ENCODE measurements at regions not wholly inside any gene's neighbourhood (a gene's known extent, or its start where the extent isn't known, plus 50 kb on each side); places are given as distances from the start of the nearest gene placed in this dataset.
"Not testable (repeated sequence)": the region's sequence is repeated elsewhere in the genome, so short reads cannot be mapped to it uniquely, and the experiment has no call there.

DNA sequence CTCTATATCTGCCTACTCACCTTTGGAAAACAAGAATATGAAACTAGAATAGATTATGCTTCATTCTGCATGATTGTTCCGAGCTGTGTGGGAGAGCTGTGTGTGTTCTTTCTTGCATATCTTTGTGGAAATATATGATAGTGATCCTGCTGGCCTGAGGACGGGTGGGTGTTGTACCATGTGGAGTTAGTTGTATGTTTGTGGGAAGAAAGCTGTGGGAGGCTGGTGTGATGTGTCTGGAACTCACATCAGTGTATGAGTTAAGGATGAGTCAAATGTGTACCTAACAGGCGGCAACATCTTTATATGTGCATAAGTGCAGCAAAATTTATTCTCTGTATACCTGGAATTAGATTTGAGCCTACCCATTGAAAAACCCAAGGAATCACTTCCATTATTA lies 208.1 kb upstream of the ADGRL3 start:
- no peaks in the 10 kb centered on the region for H3K36me3 ChIP-seq (ENCODE audit: control insufficient read depth in 1 of 2, insufficient read depth in 2 of 2, low read length in 2 of 2)
- H3K9ac ChIP-seq (ENCODE audit: low read depth in 1 of 2, low read length in 2 of 2), result no peak overlapping the region
- no peaks in the 10 kb centered on the region for H3K4me1 ChIP-seq (ENCODE audit: control insufficient read depth in 1 of 2, insufficient read depth in 2 of 2, low read length in 2 of 2)
- H3K4me3 ChIP-seq (ENCODE audit: low read depth in 1 of 2, low read length in 2 of 2), result no peak overlapping the region
- H3K9me3 ChIP-seq (ENCODE audit: control insufficient read depth in 1 of 2, low read length in 2 of 2), result no peaks in the 10 kb centered on the region
- no peak overlapping the region for H3K27ac ChIP-seq (ENCODE audit: low read depth, low read length)
- no peaks in the 10 kb centered on the region for H3K27me3 ChIP-seq (ENCODE audit: control insufficient read depth in 1 of 2, insufficient read depth in 2 of 2, low read length in 2 of 2)

DNA sequence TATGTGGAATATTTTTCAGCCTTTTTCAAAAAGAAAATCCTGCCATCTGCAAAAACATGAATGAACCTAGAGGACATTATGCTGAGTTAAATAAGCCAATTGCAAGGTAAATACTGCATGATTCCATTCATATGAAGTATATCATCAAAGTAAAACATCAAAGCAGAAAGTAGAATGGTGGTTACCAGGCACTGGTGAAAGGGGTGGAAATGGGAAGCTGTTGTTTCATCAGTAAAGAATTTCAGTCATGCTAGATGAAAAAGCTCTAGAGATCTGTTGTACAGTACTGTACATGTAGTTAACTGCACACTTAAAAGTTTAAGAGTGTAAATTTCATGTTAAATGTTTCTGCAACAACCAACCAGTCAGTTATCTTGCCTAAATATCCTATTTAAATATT lies 196.8 kb upstream of the ADGRL3 start:
- peaks cover 0 to 3% of the 10 kb centered on the region in 2 donors for H3K9me3 ChIP-seq (ENCODE audit: control insufficient read depth in 1 of 2, low read length in 2 of 2)
- no peak overlapping the region for H3K9ac ChIP-seq (ENCODE audit: low read depth in 1 of 2, low read length in 2 of 2)
- no peaks in the 10 kb centered on the region for H3K4me1 ChIP-seq (ENCODE audit: control insufficient read depth in 1 of 2, insufficient read depth in 2 of 2, low read length in 2 of 2)
- H3K36me3 ChIP-seq (ENCODE audit: control insufficient read depth in 1 of 2, insufficient read depth in 2 of 2, low read length in 2 of 2), result no peaks in the 10 kb centered on the region
- no peak overlapping the region for H3K27ac ChIP-seq (ENCODE audit: low read depth, low read length)
- H3K27me3 ChIP-seq (ENCODE audit: control insufficient read depth in 1 of 2, insufficient read depth in 2 of 2, low read length in 2 of 2), result no peaks in the 10 kb centered on the region
- no peak overlapping the region for H3K4me3 ChIP-seq (ENCODE audit: low read depth in 1 of 2, low read length in 2 of 2)

DNA sequence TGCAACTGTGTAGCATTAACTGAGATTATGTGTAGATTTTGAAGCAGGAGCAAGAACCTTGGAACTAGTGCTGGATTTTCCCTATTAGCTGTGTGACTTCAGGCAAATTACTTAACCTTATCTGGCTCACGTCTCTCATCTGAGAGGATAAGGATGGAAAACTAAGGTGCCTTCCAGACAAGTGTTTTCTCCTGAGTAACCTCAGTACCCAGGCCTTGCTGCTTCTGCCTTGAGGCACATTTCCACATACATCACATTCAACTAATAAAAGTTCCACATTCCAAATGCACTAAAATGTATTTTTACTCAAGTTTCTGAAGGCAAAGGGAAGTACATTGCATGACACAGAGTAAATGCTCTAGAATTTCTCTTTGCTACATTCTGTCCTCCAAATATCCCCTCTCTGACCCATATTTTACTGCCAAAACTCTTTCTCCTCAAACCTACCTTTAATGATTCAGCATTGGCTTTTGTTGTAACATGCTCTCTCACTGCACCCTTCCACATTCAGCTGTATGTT lies 195.4 kb upstream of the ADGRL3 start:
- Histone ChIP-seq H3K27me3 (ENCODE audit: control insufficient read depth in 1 of 2, insufficient read depth in 2 of 2, low read length in 2 of 2) (no peaks in the 10 kb centered on the region), H3K4me3 (ENCODE audit: low read depth in 1 of 2, low read length in 2 of 2) (no peak overlapping the region), H3K4me1 (ENCODE audit: control insufficient read depth in 1 of 2, insufficient read depth in 2 of 2, low read length in 2 of 2) (no peaks in the 10 kb centered on the region), H3K9ac (ENCODE audit: low read depth in 1 of 2, low read length in 2 of 2) (no peak overlapping the region), H3K36me3 (ENCODE audit: control insufficient read depth in 1 of 2, insufficient read depth in 2 of 2, low read length in 2 of 2) (no peaks in the 10 kb centered on the region), H3K27ac (ENCODE audit: low read depth, low read length) (no peak overlapping the region), H3K9me3 (ENCODE audit: control insufficient read depth in 1 of 2, low read length in 2 of 2) (peaks cover 0 to 3% of the 10 kb centered on the region in 2 donors)

DNA sequence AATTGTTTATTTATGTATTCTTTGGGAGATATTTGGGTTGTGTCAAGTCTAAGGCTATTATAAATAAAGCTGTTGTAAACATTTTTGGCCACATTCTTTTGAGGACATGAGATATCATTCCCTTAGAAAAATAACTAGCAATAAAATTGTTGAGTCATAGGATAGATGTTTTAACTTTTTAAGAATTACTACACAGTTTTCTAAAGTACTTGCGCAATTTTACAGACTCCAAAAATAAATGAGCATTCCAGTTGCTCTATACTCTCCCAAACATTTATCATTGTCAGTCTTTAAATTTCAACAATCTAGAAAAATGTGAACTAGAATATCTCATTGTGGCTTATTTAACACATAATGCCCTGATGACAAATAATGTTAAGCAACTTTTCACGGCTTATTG lies 189.1 kb upstream of the ADGRL3 start:
- Histone ChIP-seq H3K27me3 (ENCODE audit: control insufficient read depth in 1 of 2, insufficient read depth in 2 of 2, low read length in 2 of 2) (no peaks in the 10 kb centered on the region), H3K4me1 (ENCODE audit: control insufficient read depth in 1 of 2, insufficient read depth in 2 of 2, low read length in 2 of 2) (no peaks in the 10 kb centered on the region), H3K36me3 (ENCODE audit: control insufficient read depth in 1 of 2, insufficient read depth in 2 of 2, low read length in 2 of 2) (no peaks in the 10 kb centered on the region), H3K9ac (ENCODE audit: low read depth in 1 of 2, low read length in 2 of 2) (no peak overlapping the region), H3K9me3 (ENCODE audit: control insufficient read depth in 1 of 2, low read length in 2 of 2) (peaks cover 0 to 3% of the 10 kb centered on the region in 2 donors), H3K4me3 (ENCODE audit: low read depth in 1 of 2, low read length in 2 of 2) (no peak overlapping the region), H3K27ac (ENCODE audit: low read depth, low read length) (no peak overlapping the region)

DNA sequence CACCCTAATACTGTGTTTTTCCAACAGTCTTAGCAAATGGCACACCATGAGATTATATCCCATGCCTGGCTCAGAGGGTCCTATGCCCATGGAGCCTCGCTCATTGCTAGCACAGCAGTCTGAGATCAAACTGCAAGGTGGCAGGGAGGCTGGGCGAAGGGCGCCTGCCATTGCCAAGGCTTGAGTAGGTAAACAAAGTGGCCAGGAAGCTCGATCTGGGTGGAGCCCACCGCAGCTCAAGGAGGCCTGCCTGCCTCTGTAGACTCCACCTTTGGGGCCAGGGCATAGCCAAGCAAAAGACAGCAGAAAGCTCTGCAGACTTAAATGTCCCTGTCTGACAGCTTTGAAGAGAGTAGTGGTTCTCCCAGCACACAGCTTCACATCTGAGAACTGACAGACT lies 188.2 kb upstream of the ADGRL3 start:
- H3K4me1 ChIP-seq (ENCODE audit: control insufficient read depth in 1 of 2, insufficient read depth in 2 of 2, low read length in 2 of 2); H3K9me3 ChIP-seq (ENCODE audit: control insufficient read depth in 1 of 2, low read length in 2 of 2); H3K27me3 ChIP-seq (ENCODE audit: control insufficient read depth in 1 of 2, insufficient read depth in 2 of 2, low read length in 2 of 2); H3K4me3 ChIP-seq (ENCODE audit: low read depth in 1 of 2, low read length in 2 of 2); H3K27ac ChIP-seq (ENCODE audit: low read depth, low read length); H3K9ac ChIP-seq (ENCODE audit: low read depth in 1 of 2, low read length in 2 of 2); H3K36me3 ChIP-seq (ENCODE audit: control insufficient read depth in 1 of 2, insufficient read depth in 2 of 2, low read length in 2 of 2): not testable (repeated sequence)

DNA sequence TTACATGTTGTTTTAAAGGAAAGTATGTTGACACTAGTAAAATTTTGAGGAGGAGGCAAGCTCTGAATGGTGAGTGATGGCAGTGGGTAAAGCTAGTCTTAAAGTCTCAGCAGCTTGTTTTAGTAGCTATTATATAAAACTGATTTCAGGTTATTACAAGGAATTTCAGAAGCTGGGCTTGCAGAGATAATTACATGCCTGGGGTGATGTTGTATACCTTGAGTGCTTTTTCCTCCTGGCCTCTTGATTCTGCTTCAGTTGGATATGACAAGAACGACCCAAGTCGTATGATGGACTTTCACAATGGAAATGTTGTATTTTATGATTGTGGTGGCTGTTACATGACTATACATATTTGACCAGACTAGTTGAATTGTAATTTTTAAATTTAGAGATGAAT lies 175.5 kb upstream of the ADGRL3 start:
- Histone ChIP-seq H3K27me3 (ENCODE audit: control insufficient read depth in 1 of 2, insufficient read depth in 2 of 2, low read length in 2 of 2) (no peaks in the 10 kb centered on the region), H3K36me3 (ENCODE audit: control insufficient read depth in 1 of 2, insufficient read depth in 2 of 2, low read length in 2 of 2) (no peaks in the 10 kb centered on the region), H3K27ac (ENCODE audit: low read depth, low read length) (no peak overlapping the region), H3K4me1 (ENCODE audit: control insufficient read depth in 1 of 2, insufficient read depth in 2 of 2, low read length in 2 of 2) (no peaks in the 10 kb centered on the region), H3K9me3 (ENCODE audit: control insufficient read depth in 1 of 2, low read length in 2 of 2) (no peaks in the 10 kb centered on the region), H3K9ac (ENCODE audit: low read depth in 1 of 2, low read length in 2 of 2) (no peak overlapping the region), H3K4me3 (ENCODE audit: low read depth in 1 of 2, low read length in 2 of 2) (no peak overlapping the region)

DNA sequence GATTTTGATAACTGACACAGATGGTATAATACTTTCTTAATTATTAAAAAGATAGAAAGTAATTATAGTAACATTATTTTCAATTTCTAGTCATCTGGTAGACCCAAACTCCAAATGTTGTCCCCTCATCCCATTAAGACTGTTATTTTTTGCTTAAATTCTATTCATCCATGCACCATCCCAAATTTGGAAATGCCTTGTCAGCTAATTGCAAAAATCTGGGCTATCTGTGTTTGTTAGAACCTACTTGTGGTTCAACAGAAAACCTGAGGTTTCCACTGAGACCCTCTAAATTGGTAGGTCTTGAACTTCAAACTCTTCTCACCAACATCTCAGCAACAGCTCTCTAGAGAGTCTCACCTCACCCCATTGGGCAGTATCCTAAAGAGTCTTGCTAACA lies 172.2 kb upstream of the ADGRL3 start:
- Histone ChIP-seq H3K36me3 (ENCODE audit: control insufficient read depth in 1 of 2, insufficient read depth in 2 of 2, low read length in 2 of 2) (no peaks in the 10 kb centered on the region), H3K27me3 (ENCODE audit: control insufficient read depth in 1 of 2, insufficient read depth in 2 of 2, low read length in 2 of 2) (no peaks in the 10 kb centered on the region), H3K4me1 (ENCODE audit: control insufficient read depth in 1 of 2, insufficient read depth in 2 of 2, low read length in 2 of 2) (no peaks in the 10 kb centered on the region), H3K27ac (ENCODE audit: low read depth, low read length) (no peak overlapping the region), H3K4me3 (ENCODE audit: low read depth in 1 of 2, low read length in 2 of 2) (no peak overlapping the region), H3K9ac (ENCODE audit: low read depth in 1 of 2, low read length in 2 of 2) (no peak overlapping the region), H3K9me3 (ENCODE audit: control insufficient read depth in 1 of 2, low read length in 2 of 2) (no peaks in the 10 kb centered on the region)

DNA sequence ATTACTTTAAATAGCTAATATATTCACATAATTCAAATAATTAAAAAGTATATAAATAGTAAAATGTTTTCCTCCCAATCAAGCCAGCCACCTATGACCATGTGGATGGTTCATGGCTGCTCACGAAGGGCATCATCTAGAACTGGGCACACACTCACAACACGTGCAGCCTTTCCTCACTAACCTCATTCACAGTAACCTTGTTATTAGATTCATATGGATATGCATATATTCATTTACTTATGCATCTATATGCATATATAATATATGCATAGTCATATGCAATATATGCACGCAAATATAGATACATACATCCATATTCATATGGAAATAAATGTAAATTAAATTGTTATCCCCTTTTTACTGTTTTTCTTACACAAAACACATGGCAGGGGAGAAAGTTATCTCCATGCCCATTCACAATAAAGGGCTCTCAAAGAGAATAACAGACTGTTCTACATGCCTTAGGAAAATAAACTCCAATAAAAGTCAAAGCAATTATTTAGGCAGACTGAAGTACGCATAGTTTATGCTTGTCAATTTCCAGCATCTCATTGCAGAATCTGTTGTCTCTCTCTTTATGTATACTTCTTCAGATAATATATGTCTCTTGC lies 163.9 kb upstream of the ADGRL3 start:
- Histone ChIP-seq H3K9me3 (ENCODE audit: control insufficient read depth in 1 of 2, low read length in 2 of 2) (peaks cover 0 to 3% of the 10 kb centered on the region in 2 donors), H3K27ac (ENCODE audit: low read depth, low read length) (no peak overlapping the region), H3K4me3 (ENCODE audit: low read depth in 1 of 2, low read length in 2 of 2) (no peak overlapping the region)

DNA sequence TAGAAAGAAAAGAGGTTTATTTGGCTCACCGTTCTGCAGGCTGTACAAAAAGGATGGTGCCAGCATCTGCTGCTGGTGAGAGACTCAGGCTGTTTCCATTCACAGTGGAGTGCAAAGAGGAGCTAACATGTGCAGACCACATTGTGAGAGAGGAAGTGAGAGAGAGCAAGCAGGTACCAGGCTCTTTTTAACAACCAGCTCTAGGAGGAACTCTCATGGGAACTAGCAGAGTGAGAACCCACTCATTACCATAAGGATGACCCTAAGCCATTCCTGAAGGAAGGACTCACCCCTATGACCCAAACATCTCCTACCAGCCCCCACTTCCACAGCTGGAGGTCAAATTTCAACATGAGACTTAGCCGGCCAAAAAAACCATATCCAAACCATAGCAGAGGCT lies 158.6 kb upstream of the ADGRL3 start:
- H3K27ac ChIP-seq (ENCODE audit: low read depth, low read length), result no peak overlapping the region
- H3K9me3 ChIP-seq (ENCODE audit: control insufficient read depth in 1 of 2, low read length in 2 of 2), result peaks cover 0 to 3% of the 10 kb centered on the region in 2 donors
- no peaks in the 10 kb centered on the region for H3K27me3 ChIP-seq (ENCODE audit: control insufficient read depth in 1 of 2, insufficient read depth in 2 of 2, low read length in 2 of 2)
- H3K4me3 ChIP-seq (ENCODE audit: low read depth in 1 of 2, low read length in 2 of 2), result no peak overlapping the region
- no peak overlapping the region for H3K9ac ChIP-seq (ENCODE audit: low read depth in 1 of 2, low read length in 2 of 2)
- H3K36me3 ChIP-seq (ENCODE audit: control insufficient read depth in 1 of 2, insufficient read depth in 2 of 2, low read length in 2 of 2), result no peaks in the 10 kb centered on the region
- no peaks in the 10 kb centered on the region for H3K4me1 ChIP-seq (ENCODE audit: control insufficient read depth in 1 of 2, insufficient read depth in 2 of 2, low read length in 2 of 2)

More for the DNA sequence above, 163.9 kb upstream of the ADGRL3 start:
- Histone ChIP-seq H3K4me1 (ENCODE audit: control insufficient read depth in 1 of 2, insufficient read depth in 2 of 2, low read length in 2 of 2) (no peaks in the 10 kb centered on the region), H3K9ac (ENCODE audit: low read depth in 1 of 2, low read length in 2 of 2) (no peak overlapping the region), H3K27me3 (ENCODE audit: control insufficient read depth in 1 of 2, insufficient read depth in 2 of 2, low read length in 2 of 2) (no peaks in the 10 kb centered on the region), H3K36me3 (ENCODE audit: control insufficient read depth in 1 of 2, insufficient read depth in 2 of 2, low read length in 2 of 2) (no peaks in the 10 kb centered on the region)

DNA sequence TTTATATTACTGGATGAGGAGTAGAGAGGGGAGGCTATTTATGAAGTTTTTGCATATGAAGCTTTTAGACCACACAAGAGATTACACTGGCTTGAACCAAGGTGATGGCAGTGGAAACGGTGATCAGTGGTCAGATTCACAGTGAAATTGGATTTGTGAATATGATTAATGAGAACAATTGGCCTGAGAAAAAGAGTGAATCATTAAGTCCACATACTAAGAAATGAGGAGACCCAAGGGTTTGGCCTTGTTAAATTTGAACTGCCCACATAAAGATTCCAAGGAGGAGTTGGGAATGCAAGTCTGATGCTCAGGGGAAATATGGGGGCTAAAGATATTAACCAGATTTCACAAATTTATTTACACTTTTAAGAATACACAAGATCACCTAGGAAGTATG lies 155.3 kb upstream of the ADGRL3 start:
- H3K9me3 ChIP-seq (ENCODE audit: control insufficient read depth in 1 of 2, low read length in 2 of 2), result peaks cover 0 to 2% of the 10 kb centered on the region in 2 donors
- H3K4me1 ChIP-seq (ENCODE audit: control insufficient read depth in 1 of 2, insufficient read depth in 2 of 2, low read length in 2 of 2), result no peaks in the 10 kb centered on the region
- no peak overlapping the region for H3K9ac ChIP-seq (ENCODE audit: low read depth in 1 of 2, low read length in 2 of 2)
- H3K4me3 ChIP-seq (ENCODE audit: low read depth in 1 of 2, low read length in 2 of 2), result no peak overlapping the region
- no peak overlapping the region for H3K27ac ChIP-seq (ENCODE audit: low read depth, low read length)
- H3K36me3 ChIP-seq (ENCODE audit: control insufficient read depth in 1 of 2, insufficient read depth in 2 of 2, low read length in 2 of 2), result no peaks in the 10 kb centered on the region
- no peaks in the 10 kb centered on the region for H3K27me3 ChIP-seq (ENCODE audit: control insufficient read depth in 1 of 2, insufficient read depth in 2 of 2, low read length in 2 of 2)

DNA sequence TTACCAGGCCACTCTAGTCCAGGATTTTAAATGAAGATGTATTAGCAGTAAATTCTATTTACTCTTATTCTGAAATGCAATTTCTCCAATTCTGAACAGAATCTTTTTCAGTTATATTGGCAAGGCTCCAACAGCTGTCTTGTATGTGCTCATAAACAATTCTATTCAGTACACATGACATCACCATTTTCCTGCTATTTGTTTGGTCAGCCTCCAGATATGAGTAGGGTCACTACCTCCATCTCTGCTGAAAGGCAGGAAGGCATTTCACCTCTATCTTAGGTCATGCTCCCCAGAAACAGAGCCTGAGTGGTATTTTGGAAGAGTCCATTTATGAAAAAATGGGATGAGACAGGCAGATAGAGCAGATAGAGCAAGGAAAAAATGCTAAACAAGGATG lies 151.1 kb upstream of the ADGRL3 start:
- no peak overlapping the region for H3K9ac ChIP-seq (ENCODE audit: low read depth in 1 of 2, low read length in 2 of 2)
- no peaks in the 10 kb centered on the region for H3K27me3 ChIP-seq (ENCODE audit: control insufficient read depth in 1 of 2, insufficient read depth in 2 of 2, low read length in 2 of 2)
- H3K36me3 ChIP-seq (ENCODE audit: control insufficient read depth in 1 of 2, insufficient read depth in 2 of 2, low read length in 2 of 2), result no peaks in the 10 kb centered on the region
- no peaks in the 10 kb centered on the region for H3K9me3 ChIP-seq (ENCODE audit: control insufficient read depth in 1 of 2, low read length in 2 of 2)
- H3K27ac ChIP-seq (ENCODE audit: low read depth, low read length), result no peak overlapping the region
- no peak overlapping the region for H3K4me3 ChIP-seq (ENCODE audit: low read depth in 1 of 2, low read length in 2 of 2)
- no peaks in the 10 kb centered on the region for H3K4me1 ChIP-seq (ENCODE audit: control insufficient read depth in 1 of 2, insufficient read depth in 2 of 2, low read length in 2 of 2)

Data from duodenal mucosa (tissue), 2 donors.